NAMALWA (cell line): ENCODE measurements at regions not wholly inside any gene's neighbourhood (a gene's known extent, or its start where the extent isn't known, plus 50 kb on each side); places are given as distances from the start of the nearest gene placed in this dataset.
A peak's percentile ranks its signal among the peaks of the same experiment; 100 is the strongest.

Source experiments
- DNase-seq: peaks from one replicate; pipeline ENCODE4 v3.0.0-alpha.2; 2015; ENCODE audit warnings: low spot score

- DNase-seq, result no peak
Measured at GRCh38 chr11:15815246-15816195, 540.8 kb downstream of the SOX6 start.

DNA sequence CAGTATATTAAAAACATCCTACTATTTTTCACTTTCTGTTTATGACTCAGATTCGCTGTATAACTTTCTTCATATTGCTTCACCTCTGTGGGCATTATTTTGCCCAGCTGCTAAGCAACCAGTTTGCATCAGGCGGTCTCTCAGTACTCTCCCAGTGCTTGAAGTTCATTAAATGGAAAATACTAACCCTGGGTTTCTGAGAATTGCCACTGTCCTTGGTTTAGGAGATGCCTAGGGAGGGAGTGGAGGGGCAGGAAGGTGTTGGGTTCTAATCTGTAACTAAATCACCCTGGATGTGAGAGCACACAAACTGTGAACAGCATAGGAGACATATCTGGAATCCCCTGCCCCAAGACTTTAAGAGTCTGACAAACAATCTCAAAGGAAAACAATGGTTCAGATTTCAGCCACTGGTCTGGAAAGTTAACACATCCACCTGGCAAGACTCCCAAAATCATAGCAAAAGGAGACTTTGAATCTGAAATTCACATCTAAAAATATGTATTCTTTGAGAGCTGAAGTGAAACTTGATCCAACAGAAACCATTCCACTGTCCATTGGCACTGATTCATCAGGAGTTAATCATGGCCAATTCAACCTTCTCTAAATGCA lies 540.0 kb downstream of the SOX6 start:
- no peak for DNase-seq

GRCh38 chr11:15817001-15817400 lies 539.3 kb downstream of the SOX6 start:
- no peak for DNase-seq

DNA sequence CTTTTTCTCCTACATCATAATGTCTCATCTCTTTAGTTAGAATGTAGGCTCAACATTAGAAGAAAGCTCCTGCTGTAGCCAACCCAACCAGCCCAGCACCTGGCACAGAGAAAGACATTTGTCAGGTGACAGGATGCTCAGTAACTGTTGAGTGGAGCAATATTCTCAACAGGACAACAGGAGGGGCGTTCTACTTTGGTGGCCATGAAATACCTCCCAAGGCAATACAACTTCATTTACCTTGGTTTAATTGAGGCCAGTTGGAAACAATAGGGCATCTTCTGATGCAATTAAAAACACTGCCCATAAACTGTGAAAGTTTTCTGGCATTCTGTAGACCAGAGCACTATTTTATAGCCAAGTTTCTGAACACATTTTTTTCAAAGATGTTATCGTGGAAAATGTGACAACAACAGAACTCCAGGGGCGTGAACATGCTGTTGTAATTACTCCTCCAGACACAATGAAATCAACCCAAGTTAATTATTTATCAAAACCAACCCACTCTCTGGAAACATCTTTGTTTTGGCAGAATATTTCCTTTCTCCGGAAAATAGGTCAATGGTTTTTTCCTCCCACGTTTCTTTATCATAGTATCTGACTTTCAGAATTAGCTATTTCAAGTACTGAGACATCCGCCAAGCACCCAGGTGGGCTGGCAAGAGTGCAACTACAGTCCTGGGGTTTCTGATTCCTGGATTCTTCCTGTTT lies 538.1 kb downstream of the SOX6 start:
- no peak for DNase-seq

- DNase-seq, result peak; percentile 47
Measured at GRCh38 chr11:15819679-15820286, 536.6 kb downstream of the SOX6 start.

GRCh38 chr11:15821451-15821850 lies 534.9 kb downstream of the SOX6 start:
- DNase-seq, result no peak

DNA sequence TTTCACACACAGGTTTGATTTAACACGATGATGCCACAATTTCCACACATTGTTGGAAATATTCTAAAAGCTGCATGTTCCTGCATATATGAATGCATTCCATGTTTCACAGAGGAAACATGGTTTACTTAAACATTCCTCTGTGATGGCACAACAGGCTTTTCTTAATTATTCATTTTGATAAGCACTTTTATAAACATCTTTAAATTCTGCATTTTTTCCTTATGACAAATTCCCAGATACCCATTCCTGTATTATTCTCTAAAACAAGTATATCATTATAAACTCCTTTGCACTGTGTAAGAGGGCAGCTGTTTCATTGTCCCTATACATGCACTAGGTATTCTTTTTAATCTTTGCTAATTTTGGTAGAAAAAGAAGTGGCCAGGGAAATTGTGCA lies 532.3 kb downstream of the SOX6 start:
- no peak for DNase-seq

DNA sequence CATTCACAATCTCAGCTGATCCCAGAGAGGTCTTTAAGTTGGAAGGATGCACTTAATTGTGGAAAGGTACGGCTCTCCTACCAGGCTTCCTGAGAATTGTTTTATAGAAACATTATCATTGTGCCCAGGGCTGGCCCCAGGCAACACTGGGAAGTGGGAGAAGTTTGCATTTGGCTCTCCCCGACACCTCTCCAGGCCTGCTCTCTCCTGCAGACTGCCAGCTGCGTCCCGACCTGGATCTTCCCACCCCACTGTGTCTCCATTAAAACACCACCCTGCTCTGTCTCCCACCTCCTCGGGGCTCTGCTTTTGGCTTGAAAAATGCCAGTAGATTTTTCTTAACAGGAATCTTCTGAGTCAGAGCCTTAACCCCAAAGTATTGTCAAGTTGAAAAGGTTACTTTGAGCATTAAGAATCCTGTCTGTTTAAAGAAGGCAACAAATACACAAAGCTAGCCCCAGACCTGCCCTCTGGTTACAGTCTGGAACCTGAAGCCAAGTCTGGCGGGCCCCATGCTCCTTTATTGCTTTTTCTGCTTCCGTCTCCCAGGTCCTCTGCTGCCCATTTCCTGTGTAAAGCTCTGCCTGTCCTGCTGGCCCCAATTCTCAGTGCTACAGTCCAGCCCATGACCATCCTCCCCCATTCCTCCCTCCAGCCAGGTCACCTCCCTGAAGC lies 530.2 kb downstream of the SOX6 start:
- no peak for DNase-seq

DNA sequence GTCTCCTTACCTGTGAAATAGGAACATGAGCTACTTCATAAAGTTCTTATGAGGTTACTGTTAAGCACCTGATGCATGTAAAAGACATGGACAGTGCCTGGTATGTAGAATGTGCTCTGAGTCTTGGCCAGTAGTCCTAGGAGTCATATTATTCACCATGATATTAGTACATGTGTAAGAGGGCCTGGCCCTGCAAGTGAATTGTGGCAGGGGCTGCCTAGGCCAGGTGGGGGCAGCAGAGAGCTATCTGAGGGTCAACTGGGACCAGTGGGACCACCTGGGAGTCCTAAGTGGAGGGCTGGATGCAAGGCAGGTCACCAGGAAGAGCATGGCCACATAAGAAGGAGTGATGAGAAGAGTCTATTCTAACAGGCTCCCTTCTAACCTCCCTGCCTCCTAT lies 529.5 kb downstream of the SOX6 start:
- DNase-seq, result peak; percentile 50

DNA sequence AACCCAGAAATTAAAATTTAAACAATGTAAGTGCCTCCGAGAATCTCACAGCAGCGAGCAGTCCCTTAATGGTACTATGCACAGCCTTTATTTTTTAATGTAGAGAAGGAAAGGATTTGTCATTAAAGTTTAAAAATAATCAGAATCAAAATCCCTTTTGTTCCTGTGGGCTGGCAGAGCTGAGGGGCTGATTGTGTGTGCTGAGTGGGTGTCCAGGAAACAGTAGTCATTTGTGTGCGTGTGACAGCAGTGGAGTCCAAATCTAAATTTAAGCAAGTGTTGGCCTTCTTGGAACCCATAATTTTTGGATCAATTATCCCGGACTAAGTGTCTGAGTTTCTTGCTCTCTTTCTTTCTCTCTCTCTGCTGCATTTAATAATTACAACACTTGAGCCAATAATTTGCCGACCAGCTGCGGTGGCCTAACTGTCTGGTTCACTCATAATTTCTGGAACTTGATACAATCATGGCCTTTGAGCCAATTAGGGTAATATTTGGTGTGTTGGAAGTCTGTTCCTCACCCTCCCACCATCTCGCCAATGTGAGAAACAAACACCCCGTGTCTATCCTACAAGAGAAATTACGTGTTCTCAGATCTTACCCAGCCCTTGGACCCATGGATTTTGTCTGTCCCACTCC lies 528.0 kb downstream of the SOX6 start:
- DNase-seq, result no peak

DNA sequence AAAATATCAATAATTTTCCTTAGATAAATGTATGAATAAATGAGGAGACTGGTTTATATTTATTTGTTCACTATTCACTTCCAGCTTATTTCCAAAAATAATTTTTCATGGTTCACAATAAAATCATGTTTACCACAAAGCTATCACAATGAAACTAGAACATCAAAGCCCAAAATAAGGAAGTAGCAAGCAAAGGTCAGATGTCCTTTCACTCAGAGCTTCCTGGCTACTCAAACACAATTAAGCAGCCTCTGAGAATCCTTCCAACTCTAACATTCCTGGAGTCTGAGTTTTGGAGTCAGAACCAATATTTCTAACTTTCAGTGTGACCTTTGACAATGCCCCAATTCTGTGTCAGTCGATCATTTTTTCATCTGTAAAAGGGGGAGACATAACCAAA lies 527.0 kb downstream of the SOX6 start:
- no peak for DNase-seq

DNA sequence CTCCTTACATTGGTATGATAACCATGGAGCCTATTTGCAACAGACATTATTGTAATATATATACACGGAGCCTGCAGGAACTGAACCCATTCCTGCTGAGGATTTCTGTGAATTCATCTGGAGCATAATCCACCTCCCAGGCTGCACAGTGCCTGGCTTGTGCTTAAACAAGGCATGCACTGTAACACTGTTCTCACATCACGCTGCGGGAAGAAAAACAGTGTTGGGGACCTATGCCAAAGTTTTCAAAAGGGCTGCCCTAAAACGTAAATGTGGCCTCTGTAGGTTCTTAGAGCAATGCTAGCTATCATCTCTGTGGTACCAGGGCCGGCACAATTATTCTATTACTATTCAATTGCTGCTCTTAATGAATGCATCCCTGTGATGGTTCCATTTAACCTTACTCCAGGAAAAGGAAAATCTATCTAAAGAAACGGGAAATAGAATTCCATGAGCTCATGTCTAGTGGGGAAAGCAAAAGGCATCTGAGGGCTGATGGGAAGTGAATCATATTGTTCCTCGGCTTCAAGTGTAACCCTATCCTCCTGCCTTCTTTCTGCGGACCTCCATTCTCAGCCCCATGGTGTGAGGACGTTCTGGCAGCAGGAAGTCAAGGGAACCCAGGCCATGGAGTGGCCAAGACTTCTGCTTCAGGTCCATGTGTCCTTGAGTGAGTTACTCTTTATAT lies 525.5 kb downstream of the SOX6 start:
- no peak for DNase-seq

DNA sequence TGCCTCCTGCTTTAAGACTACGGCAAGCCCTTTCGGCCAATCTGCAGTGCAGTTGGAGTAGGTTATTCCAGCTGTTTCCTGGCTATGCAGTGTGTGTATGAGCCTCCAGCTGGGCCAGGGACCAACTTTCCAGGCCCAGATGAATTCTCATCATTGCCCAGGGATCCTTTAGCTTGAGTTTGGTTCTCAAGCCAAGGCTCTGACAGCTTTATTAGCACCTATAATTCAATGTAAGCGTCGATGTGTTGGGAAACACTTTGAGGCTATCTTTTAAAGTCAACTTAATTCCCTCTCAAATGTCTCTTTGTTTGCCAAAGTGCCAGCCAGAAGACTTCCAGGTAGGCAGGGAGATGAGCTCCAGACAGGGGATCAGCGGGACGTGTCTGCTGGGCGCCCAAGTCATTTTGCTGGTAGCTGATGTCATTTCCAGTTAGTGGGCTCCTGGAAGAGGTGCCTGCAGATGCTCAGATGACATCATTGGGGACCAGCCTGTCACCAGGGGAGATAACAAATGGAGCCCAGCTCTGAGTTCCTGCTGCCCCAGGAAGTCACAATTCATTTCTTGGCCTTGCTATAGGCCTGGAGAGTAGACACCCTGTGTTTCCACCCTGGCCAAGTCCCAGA lies 520.4 kb downstream of the SOX6 start:
- DNase-seq, result no peak

DNA sequence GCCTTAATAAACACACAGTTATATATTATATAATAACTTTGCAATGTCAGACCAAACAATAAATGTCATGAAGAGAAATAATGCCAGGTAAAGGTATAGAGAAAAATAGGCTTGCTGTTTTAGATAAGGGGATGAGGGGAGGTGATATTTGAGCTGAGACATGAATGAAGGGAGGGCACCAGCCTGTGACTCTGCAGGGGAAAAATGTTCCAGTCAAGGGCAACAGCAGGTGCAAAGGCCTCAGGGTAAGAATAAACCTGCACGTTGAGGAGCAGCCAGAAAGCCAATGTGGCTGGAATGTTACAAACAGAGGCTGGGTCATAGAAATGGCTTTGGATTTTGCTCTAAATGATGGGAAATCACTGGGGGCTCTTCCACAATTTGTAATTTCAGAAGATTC lies 519.6 kb downstream of the SOX6 start:
- DNase-seq, result no peak

GRCh38 chr11:15837901-15838489 lies 518.4 kb downstream of the SOX6 start:
- DNase-seq, result no peak

GRCh38 chr11:15839061-15839460 lies 517.3 kb downstream of the SOX6 start:
- no peak for DNase-seq

GRCh38 chr11:15840966-15841365 lies 515.4 kb downstream of the SOX6 start:
- no peak for DNase-seq

DNA sequence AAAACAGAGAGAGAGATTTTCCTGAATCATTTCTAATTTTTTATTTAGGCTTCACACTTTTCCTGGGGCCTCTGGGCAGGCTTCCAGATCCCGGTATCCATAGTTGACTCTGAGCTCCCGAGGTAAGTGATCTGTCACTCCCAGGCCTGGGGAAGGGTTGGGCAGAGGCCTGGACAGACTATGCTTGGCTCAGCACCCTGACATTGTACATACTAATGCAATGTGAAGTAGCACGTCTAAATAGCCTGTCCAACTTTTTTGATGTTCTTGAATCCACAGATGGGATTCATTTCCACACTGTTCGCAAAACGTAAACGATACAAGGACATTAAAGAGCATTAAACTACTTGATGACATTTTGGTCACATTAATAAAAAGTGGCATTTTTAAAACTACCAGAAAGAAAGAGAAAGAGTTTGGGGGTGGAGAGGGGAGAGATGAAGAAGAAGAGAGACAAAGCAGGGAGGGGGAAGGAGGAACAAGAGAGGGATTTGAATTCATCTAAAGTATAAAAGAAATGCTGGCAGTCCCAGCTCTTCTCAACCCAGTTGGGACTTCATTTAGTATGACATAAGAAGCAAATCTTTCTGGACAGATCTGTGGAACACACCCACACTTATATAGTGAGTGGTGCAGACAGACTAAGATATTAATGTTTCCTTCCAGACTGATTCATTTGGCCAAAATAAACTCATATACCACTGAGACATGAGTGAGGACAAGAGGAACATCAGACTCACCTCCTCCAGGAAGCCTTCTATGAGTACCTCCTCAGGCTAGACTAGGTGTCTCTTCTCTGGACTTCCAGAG lies 514.2 kb downstream of the SOX6 start:
- DNase-seq, result no peak

GRCh38 chr11:15843309-15843872 lies 513.0 kb downstream of the SOX6 start:
- DNase-seq, result no peak
